ENCODE measurements at regions not wholly inside any gene's neighbourhood (a gene's known extent, or its start where the extent isn't known, plus 50 kb on each side); places are given as distances from the start of the nearest gene placed in this dataset.

GRCh38 chr5:54761213-54761701 is 224.1 kb downstream of the ESM1 start:
- TF ChIP-seq TEAD4 (IDR thresholded peaks at IDR 0.05), result no peak
- no peak for TF ChIP-seq EP300 (IDR thresholded peaks at IDR 0.05; ENCODE audit: borderline replicate concordance)
- TF ChIP-seq TAF1 (IDR thresholded peaks at IDR 0.05; ENCODE audit: low read depth), result no peak
- no peak for TF ChIP-seq FOXM1 (IDR thresholded peaks at IDR 0.05; ENCODE audit: borderline replicate concordance, low read depth)
- TF ChIP-seq TCF12 (IDR thresholded peaks at IDR 0.05; ENCODE audit: low read depth), result no peak
- TF ChIP-seq CEBPB (IDR thresholded peaks at IDR 0.05), result no peak
- TF ChIP-seq EGR1 (IDR thresholded peaks at IDR 0.05), result no peak
- TF ChIP-seq YY1 (IDR thresholded peaks at IDR 0.05; ENCODE audit: low read depth), result no peak

DNA sequence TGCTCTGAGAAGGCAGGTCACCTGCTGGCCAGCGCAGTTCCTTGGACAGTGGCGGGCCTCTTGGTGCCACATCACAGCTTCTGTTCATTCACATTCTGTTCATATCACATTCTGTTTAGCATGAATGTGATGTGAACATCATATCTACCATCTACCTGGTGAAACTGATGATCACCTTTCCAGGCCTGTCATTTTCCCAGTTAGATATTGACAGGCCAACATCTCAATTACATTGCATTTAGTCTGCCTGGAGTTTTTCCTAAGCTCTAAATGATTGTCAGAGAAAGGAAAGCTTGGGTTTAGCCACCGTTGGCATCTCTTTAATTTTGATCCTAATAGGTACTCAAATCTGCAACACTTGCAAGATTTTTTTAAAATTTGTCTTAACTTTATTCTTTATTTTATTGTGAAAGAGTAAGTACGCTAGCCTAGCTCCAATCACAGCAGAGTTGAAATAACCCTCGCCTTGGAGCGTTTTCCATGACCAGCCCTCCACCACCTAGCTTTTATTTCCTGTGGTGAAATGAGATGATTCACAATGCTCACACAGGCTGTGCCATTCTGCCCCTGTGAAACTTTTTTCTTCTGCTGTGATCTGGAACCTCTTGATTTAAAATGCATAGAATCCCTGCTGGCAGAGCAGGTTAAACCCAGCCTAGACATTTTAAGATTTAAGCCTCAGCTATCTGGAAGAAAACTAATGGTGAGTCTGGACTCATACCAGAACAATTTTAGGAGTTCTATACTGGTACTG is 225.0 kb downstream of the ESM1 start:
- no peak for TF ChIP-seq CEBPB (IDR thresholded peaks at IDR 0.05)
- no peak for TF ChIP-seq ZBTB7A (IDR thresholded peaks at IDR 0.05; ENCODE audit: low read depth)
- no peak for TF ChIP-seq TAF1 (IDR thresholded peaks at IDR 0.05; ENCODE audit: low read depth)
- TF ChIP-seq, protein P1, sequence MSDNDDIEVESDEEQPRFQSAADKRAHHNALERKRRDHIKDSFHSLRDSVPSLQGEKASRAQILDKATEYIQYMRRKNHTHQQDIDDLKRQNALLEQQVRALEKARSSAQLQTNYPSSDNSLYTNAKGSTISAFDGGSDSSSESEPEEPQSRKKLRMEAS (IDR thresholded peaks at IDR 0.05), result no peak
- no peak for TF ChIP-seq TCF12 (IDR thresholded peaks at IDR 0.05; ENCODE audit: low read depth)
- no peak for TF ChIP-seq NFIC (IDR thresholded peaks at IDR 0.05)
- no peak for TF ChIP-seq TEAD4 (IDR thresholded peaks at IDR 0.05)
- TF ChIP-seq, protein P2, sequence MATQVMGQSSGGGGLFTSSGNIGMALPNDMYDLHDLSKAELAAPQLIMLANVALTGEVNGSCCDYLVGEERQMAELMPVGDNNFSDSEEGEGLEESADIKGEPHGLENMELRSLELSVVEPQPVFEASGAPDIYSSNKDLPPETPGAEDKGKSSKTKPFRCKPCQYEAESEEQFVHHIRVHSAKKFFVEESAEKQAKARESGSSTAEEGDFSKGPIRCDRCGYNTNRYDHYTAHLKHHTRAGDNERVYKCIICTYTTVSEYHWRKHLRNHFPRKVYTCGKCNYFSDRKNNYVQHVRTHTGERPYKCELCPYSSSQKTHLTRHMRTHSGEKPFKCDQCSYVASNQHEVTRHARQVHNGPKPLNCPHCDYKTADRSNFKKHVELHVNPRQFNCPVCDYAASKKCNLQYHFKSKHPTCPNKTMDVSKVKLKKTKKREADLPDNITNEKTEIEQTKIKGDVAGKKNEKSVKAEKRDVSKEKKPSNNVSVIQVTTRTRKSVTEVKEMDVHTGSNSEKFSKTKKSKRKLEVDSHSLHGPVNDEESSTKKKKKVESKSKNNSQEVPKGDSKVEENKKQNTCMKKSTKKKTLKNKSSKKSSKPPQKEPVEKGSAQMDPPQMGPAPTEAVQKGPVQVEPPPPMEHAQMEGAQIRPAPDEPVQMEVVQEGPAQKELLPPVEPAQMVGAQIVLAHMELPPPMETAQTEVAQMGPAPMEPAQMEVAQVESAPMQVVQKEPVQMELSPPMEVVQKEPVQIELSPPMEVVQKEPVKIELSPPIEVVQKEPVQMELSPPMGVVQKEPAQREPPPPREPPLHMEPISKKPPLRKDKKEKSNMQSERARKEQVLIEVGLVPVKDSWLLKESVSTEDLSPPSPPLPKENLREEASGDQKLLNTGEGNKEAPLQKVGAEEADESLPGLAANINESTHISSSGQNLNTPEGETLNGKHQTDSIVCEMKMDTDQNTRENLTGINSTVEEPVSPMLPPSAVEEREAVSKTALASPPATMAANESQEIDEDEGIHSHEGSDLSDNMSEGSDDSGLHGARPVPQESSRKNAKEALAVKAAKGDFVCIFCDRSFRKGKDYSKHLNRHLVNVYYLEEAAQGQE (IDR thresholded peaks at IDR 0.05; ENCODE audit: low read depth), result no peak
- no peak for TF ChIP-seq EGR1 (IDR thresholded peaks at IDR 0.05)
- TF ChIP-seq RAD21 (IDR thresholded peaks at IDR 0.05; ENCODE audit: low read depth), result no peak
- no peak for TF ChIP-seq YY1 (IDR thresholded peaks at IDR 0.05; ENCODE audit: low read depth)
- TF ChIP-seq FOXM1 (IDR thresholded peaks at IDR 0.05; ENCODE audit: borderline replicate concordance, low read depth), result no peak
- no peak for TF ChIP-seq CREB1 (IDR thresholded peaks at IDR 0.05; ENCODE audit: low read depth)
- TF ChIP-seq, protein P3, sequence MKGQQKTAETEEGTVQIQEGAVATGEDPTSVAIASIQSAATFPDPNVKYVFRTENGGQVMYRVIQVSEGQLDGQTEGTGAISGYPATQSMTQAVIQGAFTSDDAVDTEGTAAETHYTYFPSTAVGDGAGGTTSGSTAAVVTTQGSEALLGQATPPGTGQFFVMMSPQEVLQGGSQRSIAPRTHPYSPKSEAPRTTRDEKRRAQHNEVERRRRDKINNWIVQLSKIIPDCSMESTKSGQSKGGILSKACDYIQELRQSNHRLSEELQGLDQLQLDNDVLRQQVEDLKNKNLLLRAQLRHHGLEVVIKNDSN (IDR thresholded peaks at IDR 0.05), result no peak
- no peak for TF ChIP-seq EP300 (IDR thresholded peaks at IDR 0.05; ENCODE audit: borderline replicate concordance)

- no peak for TF ChIP-seq FOXM1 (IDR thresholded peaks at IDR 0.05; ENCODE audit: borderline replicate concordance, low read depth)
- TF ChIP-seq, protein P2 (IDR thresholded peaks at IDR 0.05; ENCODE audit: low read depth), result no peak
- no peak for TF ChIP-seq NFIC (IDR thresholded peaks at IDR 0.05)
- TF ChIP-seq, protein P1 (IDR thresholded peaks at IDR 0.05), result no peak
- TF ChIP-seq RAD21 (IDR thresholded peaks at IDR 0.05; ENCODE audit: low read depth), result no peak
- no peak for TF ChIP-seq TCF12 (IDR thresholded peaks at IDR 0.05; ENCODE audit: low read depth)
- no peak for TF ChIP-seq TAF1 (IDR thresholded peaks at IDR 0.05; ENCODE audit: low read depth)
- TF ChIP-seq TEAD4 (IDR thresholded peaks at IDR 0.05), result no peak
- no peak for TF ChIP-seq ZBTB7A (IDR thresholded peaks at IDR 0.05; ENCODE audit: low read depth)
- TF ChIP-seq EGR1 (IDR thresholded peaks at IDR 0.05), result no peak
- TF ChIP-seq CREB1 (IDR thresholded peaks at IDR 0.05; ENCODE audit: low read depth), result no peak
These were observed 227.4 kb downstream of the ESM1 start for GRCh38 chr5:54758038-54758437.

GRCh38 chr5:54757541-54757940 is 227.9 kb downstream of the ESM1 start:
- TF ChIP-seq TCF12 (IDR thresholded peaks at IDR 0.05; ENCODE audit: low read depth), result no peak
- no peak for TF ChIP-seq TAF1 (IDR thresholded peaks at IDR 0.05; ENCODE audit: low read depth)
- TF ChIP-seq EGR1 (IDR thresholded peaks at IDR 0.05), result no peak
- no peak for TF ChIP-seq YY1 (IDR thresholded peaks at IDR 0.05; ENCODE audit: low read depth)
- no peak for TF ChIP-seq TEAD4 (IDR thresholded peaks at IDR 0.05)
- TF ChIP-seq ZBTB7A (IDR thresholded peaks at IDR 0.05; ENCODE audit: low read depth), result no peak
- TF ChIP-seq, protein P3 (IDR thresholded peaks at IDR 0.05), result no peak
- TF ChIP-seq, protein P1 (IDR thresholded peaks at IDR 0.05), result no peak
- TF ChIP-seq CEBPB (IDR thresholded peaks at IDR 0.05), result no peak
- TF ChIP-seq CREB1 (IDR thresholded peaks at IDR 0.05; ENCODE audit: low read depth), result no peak
- no peak for TF ChIP-seq EP300 (IDR thresholded peaks at IDR 0.05; ENCODE audit: borderline replicate concordance)
- TF ChIP-seq, protein P2 (IDR thresholded peaks at IDR 0.05; ENCODE audit: low read depth), result no peak
- TF ChIP-seq FOXM1 (IDR thresholded peaks at IDR 0.05; ENCODE audit: borderline replicate concordance, low read depth), result no peak
- no peak for TF ChIP-seq RAD21 (IDR thresholded peaks at IDR 0.05; ENCODE audit: low read depth)
- no peak for TF ChIP-seq NFIC (IDR thresholded peaks at IDR 0.05)
